K562 (cell line): ENCODE measurements at regions not wholly inside any gene's neighbourhood (a gene's known extent, or its start where the extent isn't known, plus 50 kb on each side); places are given as distances from the start of the nearest gene placed in this dataset.
A peak's percentile ranks its signal among the peaks of the same experiment; 100 is the strongest.

Experiments used
- ATAC-seq: fragments of 200-7000 bp; cut with Tn5 transposase; 3 replicates; pipeline ENCODE4 v1.9.1; 2020; ENCODE audit warnings: moderate library complexity
- BruUV-seq: library from RNA; stranded (reverse); fragments of 400-500 nt; replicated peaks from 2 replicates; lab custom pipeline; 2021; lab: Mats Ljungman, UMichigan
- CTCF ChIA-PET: fragments of 300-600 bp; formaldehyde crosslinking; extraction: SDS; loops from one replicate; lab custom pipeline; 2021; ENCODE audit warnings: low intra/inter-chr PET ratio; lab: Yijun Ruan, JAX
- POLR2A ChIA-PET: fragments of 300-600, 350-650 bp; sonication (Branson Sonifier 250); formaldehyde crosslinking; extraction: SDS; loops from one replicate; lab custom pipeline; 2021; ENCODE audit warnings: antibody characterized with exemption, inconsistent platforms; lab: Yijun Ruan, JAX
- DNase-seq, 4 experiments: peaks; one replicate each; pipeline versions ENCODE4 v3.0.0 to v3.0.0-alpha.2; 2011 to 2018; ENCODE audit warnings: low spot score in 3 of 4, mixed read lengths in 3 of 4; ENCODE audit errors: extremely low read depth in 1 of 4
- FAIRE-seq: peaks from 2 replicates; lab custom pipeline; 2011; peaks lifted over from hg19 to GRCh38; lab: Jason Lieb, UNC
- H2AFZ ChIP-seq: 2 replicates; pipeline ENCODE4 v1.6.0; 2011; ENCODE audit warnings: low read depth, low read length, control low read depth, inconsistent platforms
- H3K27ac ChIP-seq: fragments of 200-600 bp; 3 replicates; pipeline ENCODE4 v1.8.0; 2011; ENCODE audit warnings: low read depth, mild to moderate bottlenecking, control low read depth, inconsistent platforms, low read length, moderate library complexity, mixed read lengths; ENCODE audit errors: extremely low read depth
- H3K27me3 ChIP-seq, 2 experiments: fragments of 300-600 bp in 1 of 2; 2 replicates in 1 of 2; 3 replicates in 1 of 2; pipeline versions ENCODE4 v1.6.0 to v1.8.0; 2011; ENCODE audit warnings: inconsistent platforms in 2 of 2, low read length in 2 of 2, mild to moderate bottlenecking in 1 of 2, mixed read lengths in 1 of 2, moderate library complexity in 1 of 2; ENCODE audit not compliant: control insufficient read depth in 2 of 2, insufficient read depth in 2 of 2
- H3K36me3 ChIP-seq: fragments of 300-600 bp; 3 replicates; pipeline ENCODE4 v1.8.0; 2011; ENCODE audit warnings: mild to moderate bottlenecking, low read length, inconsistent platforms; ENCODE audit not compliant: control insufficient read depth, insufficient read depth
- H3K4me1 ChIP-seq, 2 experiments: fragments of 200-600 bp in 1 of 2; replicated peaks in 1 of 2; 2 replicates in 1 of 2; 3 replicates in 1 of 2; pipeline versions ENCODE4 v1.5.1 to v1.8.0; 2011; ENCODE audit warnings: inconsistent platforms in 2 of 2, low read length in 2 of 2, mild to moderate bottlenecking in 1 of 2, mixed read lengths in 1 of 2, moderate library complexity in 1 of 2; ENCODE audit not compliant: control insufficient read depth in 2 of 2, insufficient read depth in 2 of 2
- H3K4me2 ChIP-seq: 2 replicates; pipeline ENCODE4 v1.6.1; 2011; ENCODE audit warnings: low read length, control low read depth, inconsistent platforms, mixed read lengths; ENCODE audit not compliant: insufficient read depth
- H3K4me3 ChIP-seq: fragments of 200-600 bp; sonication (generic), shearing (Covaris generic); 2 replicates; pipeline ENCODE4 v1.5.1; 2016; ENCODE audit warnings: control low read depth, inconsistent platforms
- H3K79me2 ChIP-seq: fragments of 200-600 bp; 3 replicates; pipeline ENCODE4 v1.8.0; 2011; ENCODE audit warnings: low read length, inconsistent platforms; ENCODE audit not compliant: control insufficient read depth, insufficient read depth
- H3K9ac ChIP-seq, 2 experiments: 2 replicates each; pipeline versions ENCODE4 v1.6.0 to v1.6.1; 2011; ENCODE audit warnings: low read depth in 2 of 2, low read length in 2 of 2, control low read depth in 1 of 2, inconsistent platforms in 1 of 2, mild to moderate bottlenecking in 1 of 2, mixed read lengths in 1 of 2; ENCODE audit not compliant: insufficient read depth in 1 of 2
- H3K9me1 ChIP-seq: one replicate; pipeline ENCODE4 v1.6.0; 2011; ENCODE audit warnings: inconsistent platforms, mild to moderate bottlenecking, low read length, moderate library complexity; ENCODE audit not compliant: control insufficient read depth, insufficient read depth
- H3K9me3 ChIP-seq: replicated peaks from 2 replicates; pipeline ENCODE4 v1.5.1; 2011; ENCODE audit warnings: low read depth, low read length, inconsistent platforms; ENCODE audit not compliant: control insufficient read depth, insufficient read depth
- H4K20me1 ChIP-seq: replicated peaks from 2 replicates; pipeline ENCODE4 v1.6.1; 2011; ENCODE audit warnings: low read length, inconsistent platforms, mixed read lengths; ENCODE audit not compliant: control insufficient read depth, insufficient read depth
- ATF3 ChIP-seq, 2 experiments: fragments of 450-650 bp in 1 of 2; sonication (generic) in 1 of 2; formaldehyde crosslinking in 1 of 2; IDR thresholded peaks in 1 of 2; conservative IDR thresholded peaks in 1 of 2; 2 replicates each; pipeline versions ENCODE4 v1.6.1 to v1.8.1; 2016 to 2023; ENCODE audit warnings: mild to moderate bottlenecking in 2 of 2, moderate library complexity in 2 of 2, inconsistent platforms in 1 of 2, missing genetic modification reagents in 1 of 2
- BDP1 ChIP-seq: IDR thresholded peaks from 3 replicates; pipeline ENCODE4 v1.6.1; 2011; ENCODE audit not compliant: insufficient read length, insufficient read depth
- CEBPG ChIP-seq, 3 experiments: fragments of 200-800 bp in 1 of 3; sonication (Bioruptor generic) in 1 of 3; sonication (generic) in 1 of 3; formaldehyde crosslinking in 1 of 3; IDR thresholded peaks in 2 of 3; conservative IDR thresholded peaks in 1 of 3; 2 replicates each; pipeline versions ENCODE4 v1.6.1 to v1.8.0; 2016 to 2022; ENCODE audit warnings: missing compliant biosample characterization in 2 of 3, missing genetic modification characterization in 2 of 3, mild to moderate bottlenecking in 1 of 3, missing genetic modification reagents in 1 of 3
- E2F8 ChIP-seq: fragments of 450-650 bp; IDR thresholded peaks from 2 replicates; pipeline ENCODE4 v1.7.1; 2018; ENCODE audit warnings: mild to moderate bottlenecking, low read depth; ENCODE audit not compliant: partially characterized antibody
- PHTF2 ChIP-seq: fragments of 250-450 bp; sonication (Bioruptor Pico); IDR thresholded peaks from 2 replicates; pipeline ENCODE4 v1.5.0; 2021; ENCODE audit warnings: mild to moderate bottlenecking
- RBM17 ChIP-seq: fragments of 200-400 bp; formaldehyde crosslinking; IDR thresholded peaks from 2 replicates; pipeline ENCODE4 v1.6.1; 2017; ENCODE audit warnings: low read depth, mild to moderate bottlenecking, low read length, borderline replicate concordance
- SIX5 ChIP-seq, 2 experiments: IDR thresholded peaks; 2 replicates each; pipeline ENCODE4 v1.6.1; 2011; ENCODE audit warnings: low read length in 2 of 2, borderline replicate concordance in 1 of 2, low read depth in 1 of 2, mild to moderate bottlenecking in 1 of 2, moderate library complexity in 1 of 2; ENCODE audit not compliant: insufficient read depth in 1 of 2
- SMC3 ChIP-seq: conservative IDR thresholded peaks from 2 replicates; pipeline ENCODE4 v1.6.1; 2011; ENCODE audit warnings: low read depth, low read length, improper control_type of control experiment; ENCODE audit not compliant: insufficient read depth
- SRF ChIP-seq, 2 experiments: fragments of 250-450, 450-650 bp in 1 of 2; sonication (Bioruptor Pico) in 1 of 2; sonication (generic) in 1 of 2; formaldehyde crosslinking; IDR thresholded peaks; 2 replicates each; pipeline versions ENCODE4 v1.5.0 to v1.5.1; 2020 to 2022; ENCODE audit warnings: mild to moderate bottlenecking in 1 of 2, missing genetic modification reagents in 1 of 2
- ZFP1 ChIP-seq: fragments of 450-650 bp; formaldehyde crosslinking; IDR thresholded peaks from 2 replicates; pipeline ENCODE4 v1.4.0; 2020; ENCODE audit warnings: mild to moderate bottlenecking, mixed read lengths
- ZNF133 ChIP-seq: fragments of 250-450 bp; sonication (Bioruptor Pico); IDR thresholded peaks from 2 replicates; pipeline ENCODE4 v1.4.0; 2020; ENCODE audit warnings: mild to moderate bottlenecking
- ZNF584 ChIP-seq: fragments of 200-800 bp; sonication (Bioruptor generic); IDR thresholded peaks from 2 replicates; pipeline ENCODE4 v1.6.1; 2016; ENCODE audit warnings: low read depth, mild to moderate bottlenecking, missing genetic modification characterization, missing compliant biosample characterization
- ZZZ3 ChIP-seq: fragments of 450-650 bp; IDR thresholded peaks from 2 replicates; pipeline ENCODE4 v1.6.1; 2016; ENCODE audit warnings: antibody characterized with exemption, mild to moderate bottlenecking, moderate library complexity
- WGBS: fragments of 100-300 bp; shearing (Covaris generic); methylation state at CpG from one replicate; pipeline ENCODE4 v1.1.6; 2016; ENCODE audit warnings: low coverage, mixed read lengths; ENCODE audit not compliant: insufficient coverage; ENCODE audit errors: missing lambda C conversion rate; 5-methylcytosine and 5-hydroxymethylcytosine counted together
- in situ Hi-C: fragments of 300-500 bp; cut with MboI; formaldehyde crosslinking; loops from 4 replicates; pipeline ENCODE4 v1.15.0; 2018; ENCODE audit warnings: inconsistent platforms, mixed read lengths
- intact Hi-C: fragments of 100-400 bp; cut with micrococcal nuclease; formaldehyde crosslinking; loops from 2 replicates; pipeline ENCODE4 v1.14.2; 2022
- TF ChIP-seq, protein P1 (sequence below): fragments of 450-650 bp; IDR thresholded peaks from 2 replicates; pipeline ENCODE4 v1.6.1; 2017; ENCODE audit warnings: mild to moderate bottlenecking, moderate library complexity
- TF ChIP-seq, protein P2 (sequence below): sonication (generic); formaldehyde crosslinking; IDR thresholded peaks from 2 replicates; pipeline ENCODE4 v1.8.0; 2023; ENCODE audit warnings: mild to moderate bottlenecking, missing genetic modification reagents

DNA sequence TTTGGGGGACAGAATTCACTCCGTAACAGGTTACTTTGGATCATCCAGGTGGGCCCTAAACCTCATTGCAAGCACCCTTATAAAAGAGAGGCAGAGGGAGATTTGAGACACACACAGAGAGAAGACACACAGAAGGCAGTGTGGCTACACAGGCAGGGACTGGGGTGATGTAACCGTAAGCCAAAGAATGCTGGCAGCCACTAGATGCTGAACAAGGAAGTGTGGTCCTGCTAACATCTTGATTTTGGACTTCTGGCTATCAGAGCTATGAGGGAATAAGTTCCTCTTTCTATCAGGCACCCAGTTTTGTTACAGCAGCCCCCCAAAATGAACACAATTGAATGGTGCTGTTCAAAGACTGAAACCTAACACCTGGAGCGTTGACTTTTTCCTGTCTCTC is 191.3 kb upstream of the MYLIP start:
- H3K27ac ChIP-seq: no peak overlapping the region
- H3K9me1 ChIP-seq: no peaks in the 10 kb centered on the region
- BruUV-seq: no TSS peak
- H4K20me1 ChIP-seq: no peaks in the 10 kb centered on the region
- intact Hi-C loops (no loop called here), in situ Hi-C loops (no loop called here)
- H3K79me2 ChIP-seq: no peaks in the 10 kb centered on the region
- no peak overlapping the region for H3K4me2 ChIP-seq
- DNase-seq (peak in 1 of 4 experiments; percentile 11), ATAC-seq (peak; percentile 84), FAIRE-seq (peak; percentile 37)
- ChIA-PET CTCF (no interaction called here), POLR2A (no interaction called here)
- H2AFZ ChIP-seq: 0 out of 2 replicates have a peak overlapping the region, but pooled peaks have one; percentile 7
- no peak overlapping the region for H3K9ac ChIP-seq
- H3K4me1 ChIP-seq: no peaks in the 10 kb centered on the region; a peak in 1 of 5 replicates
- no peaks in the 10 kb centered on the region for H3K27me3 ChIP-seq
- H3K4me3 ChIP-seq: no peak overlapping the region
- H3K9me3 ChIP-seq: peaks cover 6% of the 10 kb centered on the region; the same call in 1 of the 2 replicates
- no peaks in the 10 kb centered on the region for H3K36me3 ChIP-seq
- WGBS: 82% methylated on average over 3 of the region's 3 CpGs
- 0 out of 2 replicates have a peak, but pooled peaks have one; percentile 53 for TF ChIP-seq CEBPG (CRISPR knock-in tag; IDR thresholded peaks at IDR 0.05)
- no peak for TF ChIP-seq CEBPG (tag; conservative IDR thresholded peaks at IDR 0.05 in 1 of 2, IDR thresholded peaks at IDR 0.05 in 1 of 2)
- TF ChIP-seq BDP1: no peak
- TF ChIP-seq, protein P1, sequence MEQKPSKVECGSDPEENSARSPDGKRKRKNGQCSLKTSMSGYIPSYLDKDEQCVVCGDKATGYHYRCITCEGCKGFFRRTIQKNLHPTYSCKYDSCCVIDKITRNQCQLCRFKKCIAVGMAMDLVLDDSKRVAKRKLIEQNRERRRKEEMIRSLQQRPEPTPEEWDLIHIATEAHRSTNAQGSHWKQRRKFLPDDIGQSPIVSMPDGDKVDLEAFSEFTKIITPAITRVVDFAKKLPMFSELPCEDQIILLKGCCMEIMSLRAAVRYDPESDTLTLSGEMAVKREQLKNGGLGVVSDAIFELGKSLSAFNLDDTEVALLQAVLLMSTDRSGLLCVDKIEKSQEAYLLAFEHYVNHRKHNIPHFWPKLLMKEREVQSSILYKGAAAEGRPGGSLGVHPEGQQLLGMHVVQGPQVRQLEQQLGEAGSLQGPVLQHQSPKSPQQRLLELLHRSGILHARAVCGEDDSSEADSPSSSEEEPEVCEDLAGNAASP: 0 out of 2 replicates have a peak, but pooled peaks have one; percentile 1
- TF ChIP-seq SIX5 (IDR thresholded peaks at IDR 0.05; ENCODE audit: borderline replicate concordance in 1 of 2, insufficient read depth in 1 of 2, low read depth in 1 of 2, low read length in 2 of 2): no peak
- no peak for TF ChIP-seq SMC3
- TF ChIP-seq RBM17: no peak
- no peak for TF ChIP-seq SRF (CRISPR knock-in tag; IDR thresholded peaks at IDR 0.05)
- no peak for TF ChIP-seq E2F8
- no peak for TF ChIP-seq PHTF2 (CRISPR knock-in tag)
- TF ChIP-seq ZZZ3: no peak
- TF ChIP-seq ZNF133 (CRISPR knock-in tag): no peak
- TF ChIP-seq, protein P2, sequence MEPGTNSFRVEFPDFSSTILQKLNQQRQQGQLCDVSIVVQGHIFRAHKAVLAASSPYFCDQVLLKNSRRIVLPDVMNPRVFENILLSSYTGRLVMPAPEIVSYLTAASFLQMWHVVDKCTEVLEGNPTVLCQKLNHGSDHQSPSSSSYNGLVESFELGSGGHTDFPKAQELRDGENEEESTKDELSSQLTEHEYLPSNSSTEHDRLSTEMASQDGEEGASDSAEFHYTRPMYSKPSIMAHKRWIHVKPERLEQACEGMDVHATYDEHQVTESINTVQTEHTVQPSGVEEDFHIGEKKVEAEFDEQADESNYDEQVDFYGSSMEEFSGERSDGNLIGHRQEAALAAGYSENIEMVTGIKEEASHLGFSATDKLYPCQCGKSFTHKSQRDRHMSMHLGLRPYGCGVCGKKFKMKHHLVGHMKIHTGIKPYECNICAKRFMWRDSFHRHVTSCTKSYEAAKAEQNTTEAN (CRISPR knock-in tag): no peak
- TF ChIP-seq ATF3 (IDR thresholded peaks at IDR 0.05): 0 out of 2 replicates have a peak, but pooled peaks have one; percentile 28
- TF ChIP-seq ATF3 (CRISPR knock-in tag; conservative IDR thresholded peaks at IDR 0.05): no peak
- TF ChIP-seq ZFP1 (CRISPR knock-in tag): no peak
- no peak for TF ChIP-seq ZNF584 (CRISPR knock-in tag)
